ENCODE measurements at regions not wholly inside any gene's neighbourhood (a gene's known extent, or its start where the extent isn't known, plus 50 kb on each side); places are given as distances from the start of the nearest gene placed in this dataset.

GRCh38 chr1:228852024-228852423 is 116.7 kb downstream of the RHOU start:
- H3K4me3 ChIP-seq (replicated peaks; ENCODE audit: low read depth, low read length): no peak overlapping the region
- TF ChIP-seq CTCF (IDR thresholded peaks at IDR 0.05; ENCODE audit: low read length, missing control alignments): no peak
- DNase-seq (ENCODE audit: low read depth): no peak

- no peak for TF ChIP-seq CTCF (IDR thresholded peaks at IDR 0.05; ENCODE audit: low read length, missing control alignments)
- no peak for DNase-seq (ENCODE audit: low read depth)
These were observed 117.3 kb downstream of the RHOU start for GRCh38 chr1:228852511-228853088.

GRCh38 chr1:228853191-228853590 is 117.9 kb downstream of the RHOU start:
- no peak overlapping the region for H3K4me3 ChIP-seq (replicated peaks; ENCODE audit: low read depth, low read length)
- no peak for TF ChIP-seq CTCF (IDR thresholded peaks at IDR 0.05; ENCODE audit: low read length, missing control alignments)
- no peak for DNase-seq (ENCODE audit: low read depth)

More at GRCh38 chr1:228852511-228853088, 117.3 kb downstream of the RHOU start:
- no peak overlapping the region for H3K4me3 ChIP-seq (replicated peaks; ENCODE audit: low read depth, low read length)

GRCh38 chr1:228853637-228854036 is 118.4 kb downstream of the RHOU start:
- no peak overlapping the region for H3K4me3 ChIP-seq (replicated peaks; ENCODE audit: low read depth, low read length)
- TF ChIP-seq CTCF (IDR thresholded peaks at IDR 0.05; ENCODE audit: low read length, missing control alignments): no peak
- DNase-seq (ENCODE audit: low read depth): no peak

- H3K4me3 ChIP-seq (replicated peaks; ENCODE audit: low read depth, low read length): no peak overlapping the region
- TF ChIP-seq CTCF (IDR thresholded peaks at IDR 0.05; ENCODE audit: low read length, missing control alignments): no peak
- no peak for DNase-seq (ENCODE audit: low read depth)
These were observed 119.6 kb downstream of the RHOU start for GRCh38 chr1:228854907-228855306.

GRCh38 chr1:228857611-228858010 is 122.3 kb downstream of the RHOU start:
- no peak for DNase-seq (ENCODE audit: low read depth)
- no peak overlapping the region for H3K4me3 ChIP-seq (replicated peaks; ENCODE audit: low read depth, low read length)
- TF ChIP-seq CTCF (IDR thresholded peaks at IDR 0.05; ENCODE audit: low read length, missing control alignments): no peak
